BJ (cell line): ENCODE measurements at regions not wholly inside any gene's neighbourhood (a gene's known extent, or its start where the extent isn't known, plus 50 kb on each side); places are given as distances from the start of the nearest gene placed in this dataset.

Experiments
- CTCF ChIA-PET: fragments of 350-600 bp; formaldehyde crosslinking; extraction: SDS; loops from one replicate; lab custom pipeline; 2021; ENCODE audit warnings: antibody characterized with exemption, inconsistent platforms; lab: Yijun Ruan, JAX
- POLR2A ChIA-PET: fragments of 300-600 bp; sonication (Branson Sonifier 250); formaldehyde crosslinking; extraction: SDS; loops from one replicate; lab custom pipeline; 2021; ENCODE audit warnings: antibody characterized with exemption; lab: Charles Lee
- DNase-seq: peaks from one replicate; pipeline ENCODE4 v3.0.0-alpha.2; 2011; ENCODE audit warnings: low read depth
- H3K27me3 ChIP-seq: 2 replicates; pipeline ENCODE4 v1.6.0; 2011; ENCODE audit warnings: low read length; ENCODE audit not compliant: control insufficient read depth, insufficient read depth
- H3K36me3 ChIP-seq: 2 replicates; pipeline ENCODE4 v1.5.1; 2011; ENCODE audit warnings: low read length; ENCODE audit not compliant: control insufficient read depth, insufficient read depth
- H3K4me3 ChIP-seq: 2 replicates; pipeline ENCODE4 v1.5.1; 2011; ENCODE audit warnings: low read depth, mild to moderate bottlenecking, control low read depth, low read length
- CTCF ChIP-seq: IDR thresholded peaks from 2 replicates; pipeline ENCODE4 v1.5.1; 2011; ENCODE audit warnings: low read depth, mild to moderate bottlenecking, control low read depth, inconsistent platforms, low read length, moderate library complexity; ENCODE audit not compliant: insufficient read depth

GRCh38 chr18:38563396-38563980 is 997.9 kb upstream of the CELF4 start:
- CTCF ChIA-PET, result interaction anchor here (1.4 kb wide), 1 partner anchor 21 kb away, joined by 4 read pairs; no protein-coding TSS in a partner anchor
- POLR2A ChIA-PET, result no interaction called here
- Histone ChIP-seq H3K36me3 (no peaks in the 10 kb centered on the region), H3K27me3 (no peaks in the 10 kb centered on the region), H3K4me3 (no peak overlapping the region)
- no peak for DNase-seq
- no peak for TF ChIP-seq CTCF

GRCh38 chr18:38557006-38557405 is 991.4 kb upstream of the CELF4 start:
- CTCF ChIA-PET, result no interaction called here
- no peak for DNase-seq
- Histone ChIP-seq H3K4me3 (no peak overlapping the region), H3K36me3 (no peaks in the 10 kb centered on the region), H3K27me3 (no peaks in the 10 kb centered on the region)
- POLR2A ChIA-PET, result no interaction called here
- no peak for TF ChIP-seq CTCF

GRCh38 chr18:38552732-38553321 is 987.2 kb upstream of the CELF4 start:
- no peak for TF ChIP-seq CTCF
- Histone ChIP-seq H3K27me3 (no peaks in the 10 kb centered on the region), H3K4me3 (no peak overlapping the region), H3K36me3 (no peaks in the 10 kb centered on the region)
- CTCF ChIA-PET, result no interaction called here
- POLR2A ChIA-PET, result no interaction called here
- DNase-seq, result no peak

GRCh38 chr18:38551881-38552280 is 986.3 kb upstream of the CELF4 start:
- ChIA-PET POLR2A (no interaction called here), CTCF (no interaction called here)
- no peak for DNase-seq
- Histone ChIP-seq H3K36me3 (no peaks in the 10 kb centered on the region), H3K4me3 (no peak overlapping the region), H3K27me3 (no peaks in the 10 kb centered on the region)
- no peak for TF ChIP-seq CTCF

- CTCF ChIA-PET, result no interaction called here
- H3K27me3 ChIP-seq, result no peaks in the 10 kb centered on the region
- POLR2A ChIA-PET, result no interaction called here
- DNase-seq, result no peak
- H3K4me3 ChIP-seq, result no peak overlapping the region
- no peak for TF ChIP-seq CTCF
- no peaks in the 10 kb centered on the region for H3K36me3 ChIP-seq
Observed at GRCh38 chr18:38545071-38545470, 979.5 kb upstream of the CELF4 start.
